ENCODE measurements at regions not wholly inside any gene's neighbourhood (a gene's known extent, or its start where the extent isn't known, plus 50 kb on each side); places are given as distances from the start of the nearest gene placed in this dataset.

GRCh38 chr5:2895196-2895595, 143.7 kb upstream of the IRX2 start:
- TF ChIP-seq EZH2 (IDR thresholded peaks at IDR 0.05; ENCODE audit: insufficient read depth, poor library complexity, severe bottlenecking), result no peak
- TF ChIP-seq EZH2phosphoT487 (IDR thresholded peaks at IDR 0.05; ENCODE audit: insufficient read depth, low read depth), result no peak

Data from GM23248 (cell line).